Muscle of leg (tissue), 3 donors: ENCODE measurements at regions not wholly inside any gene's neighbourhood (a gene's known extent, or its start where the extent isn't known, plus 50 kb on each side); places are given as distances from the start of the nearest gene placed in this dataset.
"Not testable (repeated sequence)": the region's sequence is repeated elsewhere in the genome, so short reads cannot be mapped to it uniquely, and the experiment has no call there.

ENCODE experiments used
- DNase-seq: peaks from one replicate; pipeline ENCODE4 v3.0.0; 2013
- H3K27ac ChIP-seq: one replicate; pipeline ENCODE4 v1.5.1; 2013; ENCODE audit warnings: mild to moderate bottlenecking, low read length, control low read depth
- H3K27me3 ChIP-seq: one replicate; pipeline ENCODE4 v1.6.1; 2013; ENCODE audit warnings: low read length; ENCODE audit not compliant: control insufficient read depth, insufficient read depth
- H3K36me3 ChIP-seq: one replicate; pipeline ENCODE4 v1.6.1; 2013; ENCODE audit warnings: low read length; ENCODE audit not compliant: control insufficient read depth, insufficient read depth
- H3K4me1 ChIP-seq: one replicate; pipeline ENCODE4 v1.6.1; 2013; ENCODE audit warnings: low read length; ENCODE audit not compliant: control insufficient read depth, insufficient read depth
- H3K4me3 ChIP-seq: one replicate; pipeline ENCODE4 v1.5.1; 2013; ENCODE audit warnings: low read length, control low read depth
- H3K9me3 ChIP-seq: replicated peaks from 2 replicates; pipeline ENCODE4 v1.6.1; 2013; ENCODE audit warnings: low read depth, low read length; ENCODE audit not compliant: control insufficient read depth
- WGBS: methylation state at CpG from one replicate; pipeline ENCODE4 v1.1.5; 2013; ENCODE audit warnings: missing lambda C conversion rate; ENCODE audit not compliant: insufficient coverage; 5-methylcytosine and 5-hydroxymethylcytosine counted together

DNA sequence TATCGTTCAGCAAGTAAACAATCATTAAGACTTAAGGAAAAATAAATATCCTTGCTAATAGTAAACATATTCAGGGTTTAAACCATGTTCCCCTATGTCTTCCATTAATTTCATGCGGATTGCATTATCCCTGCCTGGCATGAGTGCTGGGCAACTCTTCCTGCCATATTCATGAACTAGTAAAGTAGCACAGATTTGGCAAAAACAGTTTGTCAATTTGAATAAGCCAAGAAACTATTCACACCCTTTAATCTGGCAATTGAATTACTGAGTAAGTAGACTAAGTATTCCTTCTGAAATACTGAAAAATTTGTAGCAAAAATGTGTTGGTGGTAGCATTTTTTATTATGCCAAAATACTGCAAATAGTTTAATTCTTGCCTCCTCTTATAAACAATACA lies 512.0 kb downstream of the NLGN4X start:
- no CpG with 5 or more reads among the region's 2 CpGs for WGBS

DNA sequence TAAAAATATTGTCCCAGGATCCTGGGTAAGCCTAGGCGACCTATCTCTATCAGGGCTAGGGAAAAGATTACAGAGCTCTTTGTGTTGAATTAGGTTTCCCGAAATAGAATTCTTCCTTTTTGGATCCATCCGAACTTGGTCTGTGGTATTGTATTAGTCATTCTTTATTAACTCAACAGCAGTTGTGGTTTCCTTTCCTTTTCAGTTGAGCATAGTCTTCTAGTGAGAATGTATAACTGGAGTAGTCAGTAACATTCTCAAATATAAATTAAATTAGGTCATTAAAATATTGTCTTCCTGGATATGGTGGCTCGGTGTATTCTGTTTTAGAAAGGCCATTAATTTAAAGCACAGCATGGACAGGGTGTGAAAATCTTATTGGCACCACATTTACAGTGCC lies 520.4 kb downstream of the NLGN4X start:
- Histone ChIP-seq H3K27me3 (no peaks in the 10 kb centered on the region), H3K4me1 (no peaks in the 10 kb centered on the region), H3K9me3 (no peaks in the 10 kb centered on the region), H3K4me3 (no peak overlapping the region), H3K27ac (no peak overlapping the region), H3K36me3 (no peaks in the 10 kb centered on the region)
- WGBS = no CpG with 5 or more reads among the region's 4 CpGs
- no peak for DNase-seq

More for the DNA sequence above, 512.0 kb downstream of the NLGN4X start:
- no peaks in the 10 kb centered on the region for H3K9me3 ChIP-seq
- H3K4me3 ChIP-seq = no peak overlapping the region
- H3K27ac ChIP-seq = no peak overlapping the region
- no peaks in the 10 kb centered on the region for H3K27me3 ChIP-seq
- H3K36me3 ChIP-seq = no peaks in the 10 kb centered on the region
- no peaks in the 10 kb centered on the region for H3K4me1 ChIP-seq
- DNase-seq = no peak

DNA sequence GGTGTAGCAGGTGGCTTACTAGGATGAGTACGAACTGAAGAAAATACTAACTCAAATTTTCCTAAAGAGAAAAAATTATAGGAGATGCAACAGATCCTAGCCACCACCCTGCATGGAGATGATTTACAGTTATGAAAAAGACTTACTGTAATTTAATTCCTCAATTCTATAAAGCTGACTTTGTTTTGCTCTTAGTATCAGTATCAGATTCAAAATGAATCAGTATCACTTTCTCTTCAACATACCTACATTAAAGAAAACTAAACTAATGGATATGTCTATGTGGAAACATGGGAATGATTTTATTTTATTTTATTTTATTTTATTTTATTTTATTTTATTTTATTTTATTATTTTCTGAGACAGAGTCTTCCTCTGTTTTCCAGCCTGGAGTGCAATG lies 525.8 kb downstream of the NLGN4X start:
- no peak for DNase-seq
- Histone ChIP-seq H3K36me3 (no peaks in the 10 kb centered on the region), H3K4me1 (no peaks in the 10 kb centered on the region), H3K27me3 (no peaks in the 10 kb centered on the region), H3K27ac (no peak overlapping the region), H3K9me3 (no peaks in the 10 kb centered on the region), H3K4me3 (no peak overlapping the region)
- no CpG with 5 or more reads among the region's 1 CpG for WGBS

DNA sequence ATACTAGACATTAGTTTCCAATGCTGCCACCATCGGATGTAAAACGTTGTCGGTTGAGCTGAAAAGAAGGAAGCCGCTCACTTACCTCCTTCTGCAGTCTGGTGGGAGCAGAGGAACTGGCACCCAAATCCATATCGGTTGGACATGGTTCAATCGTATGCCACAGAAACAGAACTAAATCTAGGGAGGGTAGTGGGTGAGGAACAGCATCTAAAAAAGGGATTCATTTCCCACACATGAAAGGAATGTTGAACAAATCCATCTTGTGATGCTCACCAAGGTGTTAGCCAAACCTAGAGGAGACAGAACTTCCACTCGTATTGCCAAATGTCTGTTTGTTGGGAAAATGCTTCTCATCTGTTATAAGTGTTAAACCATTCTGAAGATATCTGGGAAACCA lies 532.7 kb downstream of the NLGN4X start:
- H3K27ac ChIP-seq = no peak overlapping the region
- no peaks in the 10 kb centered on the region for H3K9me3 ChIP-seq
- no CpG with 5 or more reads among the region's 7 CpGs for WGBS
- H3K4me3 ChIP-seq = no peak overlapping the region
- H3K36me3 ChIP-seq = no peaks in the 10 kb centered on the region
- DNase-seq = no peak
- no peaks in the 10 kb centered on the region for H3K27me3 ChIP-seq
- no peaks in the 10 kb centered on the region for H3K4me1 ChIP-seq

DNA sequence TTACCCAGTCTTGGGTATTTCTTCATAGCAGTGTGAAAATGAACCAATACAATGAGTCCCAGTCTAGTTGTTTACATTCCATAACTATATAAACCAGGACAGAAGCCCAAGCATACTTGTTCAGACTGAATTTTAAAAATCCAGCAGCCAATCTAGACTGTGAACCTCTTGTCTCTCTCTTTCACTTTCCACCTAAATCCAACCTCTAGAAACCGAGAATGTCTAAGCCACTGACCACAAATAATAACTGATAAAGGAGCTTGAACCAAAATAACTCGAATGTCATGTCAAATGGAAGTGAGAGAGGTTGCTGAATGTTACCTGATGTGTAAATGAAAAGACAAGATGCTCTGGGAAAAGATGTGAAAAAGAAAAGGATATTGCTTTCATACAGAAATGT lies 544.7 kb downstream of the NLGN4X start:
- H3K4me1 ChIP-seq = no peaks in the 10 kb centered on the region
- no peak for DNase-seq
- no CpG with 5 or more reads among the region's 2 CpGs for WGBS

DNA sequence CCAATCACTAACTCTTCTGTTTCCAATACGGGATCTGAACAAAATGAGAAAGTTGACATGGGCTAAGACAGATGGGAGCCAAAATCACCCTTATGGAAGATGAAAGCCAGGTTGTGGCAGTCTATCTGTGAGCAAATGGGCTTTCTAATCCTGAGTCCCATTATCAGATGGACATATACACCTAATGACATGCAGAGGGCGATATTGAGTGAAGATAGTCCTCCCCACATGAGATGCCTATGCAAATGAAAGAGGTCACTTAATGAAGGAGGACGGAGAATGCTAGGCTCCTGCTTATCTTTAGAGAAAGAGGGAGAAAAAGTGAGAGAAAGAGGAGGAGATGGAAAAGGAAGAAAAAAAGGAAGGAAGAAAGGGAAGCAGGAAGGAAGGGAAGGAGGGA lies 547.5 kb downstream of the NLGN4X start:
- H3K27ac ChIP-seq = no peak overlapping the region
- DNase-seq = peak; percentile 9
- no peaks in the 10 kb centered on the region for H3K27me3 ChIP-seq
- no peaks in the 10 kb centered on the region for H3K4me1 ChIP-seq
- H3K36me3 ChIP-seq = no peaks in the 10 kb centered on the region
- WGBS = 58% methylated on average over 2 of the region's 3 CpGs
- H3K9me3 ChIP-seq = no peaks in the 10 kb centered on the region
- H3K4me3 ChIP-seq = no peak overlapping the region

More for the DNA sequence above, 544.7 kb downstream of the NLGN4X start:
- Histone ChIP-seq H3K9me3 (no peaks in the 10 kb centered on the region), H3K36me3 (no peaks in the 10 kb centered on the region), H3K27ac (no peak overlapping the region), H3K27me3 (no peaks in the 10 kb centered on the region), H3K4me3 (no peak overlapping the region)

DNA sequence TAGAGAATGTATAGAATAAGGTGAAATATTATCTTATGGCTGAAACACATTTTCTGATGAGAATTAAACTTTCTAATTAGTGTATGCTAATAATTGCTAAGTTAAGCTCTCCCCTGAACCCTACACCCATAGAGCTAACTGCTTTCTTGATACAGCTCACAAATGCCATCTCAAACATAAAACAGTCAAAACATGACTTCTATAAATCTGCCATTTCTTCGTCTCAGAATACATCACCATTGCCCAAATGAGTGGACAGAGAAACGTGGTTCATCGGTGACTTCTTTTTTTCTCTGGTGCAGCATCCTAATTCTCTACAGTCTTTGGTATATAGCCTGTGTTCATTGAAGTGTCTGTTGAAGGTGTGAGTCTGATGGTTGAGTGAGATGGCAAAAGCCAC lies 554.6 kb downstream of the NLGN4X start:
- DNase-seq = no peak
- H3K27ac ChIP-seq = no peak overlapping the region
- no peaks in the 10 kb centered on the region for H3K4me1 ChIP-seq
- peaks cover 4% of the 10 kb centered on the region for H3K9me3 ChIP-seq
- no peaks in the 10 kb centered on the region for H3K27me3 ChIP-seq
- WGBS = no CpG with 5 or more reads among the region's 3 CpGs
- H3K4me3 ChIP-seq = no peak overlapping the region
- H3K36me3 ChIP-seq = no peaks in the 10 kb centered on the region

DNA sequence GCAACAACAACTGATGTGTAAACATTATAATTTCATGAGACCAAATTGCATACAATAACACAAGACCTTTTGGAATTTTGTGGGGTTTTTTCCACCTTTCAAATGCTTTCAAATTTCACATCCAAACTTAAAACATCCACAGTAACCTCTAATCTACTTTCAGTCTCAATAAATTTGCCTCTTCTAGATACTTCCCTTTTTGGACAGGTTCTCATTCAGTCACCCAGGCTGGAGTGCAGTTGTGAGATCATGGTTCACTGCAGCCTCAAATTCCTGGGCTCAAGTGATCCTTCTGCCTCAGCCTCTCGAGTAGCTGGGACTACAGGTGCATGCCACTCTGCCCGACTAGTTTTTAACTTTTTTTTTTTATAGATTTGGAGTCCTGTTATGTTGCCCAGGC lies 556.6 kb downstream of the NLGN4X start:
- Histone ChIP-seq H3K4me3 (no peak overlapping the region), H3K4me1 (no peaks in the 10 kb centered on the region), H3K36me3 (no peaks in the 10 kb centered on the region), H3K27me3 (no peaks in the 10 kb centered on the region), H3K9me3 (peaks cover 5% of the 10 kb centered on the region), H3K27ac (no peak overlapping the region)
- WGBS = no CpG with 5 or more reads among the region's 2 CpGs
- DNase-seq = no peak

DNA sequence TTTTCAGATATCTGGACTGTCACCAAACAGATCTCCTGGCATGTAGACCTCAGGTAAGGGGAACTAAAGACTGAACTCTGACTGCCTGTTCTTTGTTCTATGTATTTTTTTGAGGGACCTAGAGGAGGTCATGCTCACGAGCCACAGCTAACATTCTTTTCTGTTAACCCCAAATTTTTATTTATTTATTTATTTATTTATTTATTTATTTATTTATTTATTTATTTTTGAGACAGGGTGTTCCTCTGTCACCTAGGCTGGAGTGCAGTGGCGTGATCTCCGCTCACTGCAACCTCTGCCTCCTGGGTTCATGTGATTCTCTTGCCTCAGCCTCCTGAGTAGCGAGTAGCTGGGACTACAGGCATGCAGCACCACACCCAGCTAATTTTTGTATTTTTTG lies 562.0 kb downstream of the NLGN4X start:
- H3K27ac ChIP-seq, H3K9me3 ChIP-seq, H3K4me3 ChIP-seq, H3K36me3 ChIP-seq, H3K4me1 ChIP-seq, DNase-seq, H3K27me3 ChIP-seq: not testable (repeated sequence)
- 93% methylated on average over 3 of the region's 4 CpGs for WGBS

DNA sequence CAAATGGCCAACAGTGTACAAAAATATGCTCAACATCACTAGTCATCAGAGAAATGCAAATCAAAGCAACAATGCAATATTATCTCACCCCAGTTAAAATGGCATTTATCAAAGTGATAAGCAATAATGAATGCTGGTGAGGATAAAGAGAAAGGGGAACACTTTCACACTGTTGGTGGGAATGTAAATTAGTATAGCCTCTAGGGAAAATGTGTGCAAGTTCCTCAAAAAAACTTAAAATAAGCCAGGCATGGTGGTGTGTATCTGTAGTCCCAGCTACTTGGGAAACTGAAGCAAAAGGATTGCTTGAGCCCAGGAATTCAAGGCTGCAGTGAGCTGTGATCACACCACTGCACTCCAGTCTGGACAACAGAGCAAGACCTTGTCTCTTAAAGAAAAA lies 572.1 kb downstream of the NLGN4X start:
- H3K4me1 ChIP-seq = no peaks in the 10 kb centered on the region
- peaks cover 3% of the 10 kb centered on the region for H3K9me3 ChIP-seq
- H3K4me3 ChIP-seq = no peak overlapping the region
- H3K36me3 ChIP-seq = no peaks in the 10 kb centered on the region
- no peak overlapping the region for H3K27ac ChIP-seq
- no peak for DNase-seq
- H3K27me3 ChIP-seq = no peaks in the 10 kb centered on the region

DNA sequence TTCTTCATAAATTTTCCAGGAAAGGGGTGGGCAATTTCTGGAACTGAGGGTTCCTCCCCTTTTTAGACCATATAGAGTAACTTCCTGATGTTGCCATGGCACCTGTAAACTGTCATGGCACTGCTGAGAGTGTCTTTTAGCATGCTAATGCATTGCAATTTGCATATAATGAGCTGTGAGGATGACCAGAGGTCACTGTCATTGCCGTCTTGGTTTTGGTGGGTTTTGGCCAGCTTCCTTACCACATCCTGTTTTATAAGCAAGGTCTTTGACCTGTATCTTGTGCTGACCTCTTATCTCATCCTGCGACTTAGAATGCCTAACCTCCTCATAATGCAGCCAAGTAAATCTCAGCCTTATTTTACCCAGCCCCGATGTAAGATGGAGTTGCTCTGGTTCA lies 577.8 kb downstream of the NLGN4X start:
- 90% methylated on average over 1 of the region's 3 CpGs for WGBS
- H3K4me3 ChIP-seq = no peak overlapping the region
- no peak for DNase-seq
- H3K9me3 ChIP-seq = peaks cover 3% of the 10 kb centered on the region
- no peaks in the 10 kb centered on the region for H3K27me3 ChIP-seq
- H3K4me1 ChIP-seq = no peaks in the 10 kb centered on the region
- H3K27ac ChIP-seq = no peak overlapping the region
- no peaks in the 10 kb centered on the region for H3K36me3 ChIP-seq
